HG03378 (cell line): ENCODE measurements at regions not wholly inside any gene's neighbourhood (a gene's known extent, or its start where the extent isn't known, plus 50 kb on each side); places are given as distances from the start of the nearest gene placed in this dataset.

Source experiments
- ATAC-seq: cut with Tn5 transposase; IDR thresholded peaks from one replicate; pipeline ENCODE4 v1.9.1; 2021; ENCODE audit warnings: mild to moderate bottlenecking, moderate library complexity; ENCODE audit not compliant: unreplicated experiment

DNA sequence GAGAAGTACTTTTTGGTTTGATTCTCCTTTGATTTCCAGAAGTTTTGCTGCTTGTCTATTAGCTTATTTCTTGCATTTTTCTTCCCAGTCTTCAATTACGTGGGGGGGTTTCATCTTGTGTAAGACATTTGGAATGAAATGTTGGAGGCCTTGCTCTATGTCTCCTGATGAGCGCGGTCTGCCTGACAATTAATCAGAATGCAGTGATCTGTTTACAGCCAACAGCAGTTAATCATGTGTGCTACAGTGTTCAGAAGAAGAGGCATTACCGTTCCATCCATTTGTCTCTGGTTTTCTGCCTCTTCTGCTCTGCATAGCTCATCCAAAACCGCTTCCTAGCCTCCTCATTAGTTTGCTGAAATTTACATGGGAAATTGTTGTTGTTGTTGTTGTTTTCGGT, 134.4 kb upstream of the ST6GAL2 start:
- ATAC-seq = no peak

GRCh38 chr2:107024269-107024668, 138.3 kb upstream of the ST6GAL2 start:
- ATAC-seq = no peak

GRCh38 chr2:107025291-107025857, 139.4 kb upstream of the ST6GAL2 start:
- no peak for ATAC-seq

GRCh38 chr2:107025869-107026380, 140.0 kb upstream of the ST6GAL2 start:
- no peak for ATAC-seq

DNA sequence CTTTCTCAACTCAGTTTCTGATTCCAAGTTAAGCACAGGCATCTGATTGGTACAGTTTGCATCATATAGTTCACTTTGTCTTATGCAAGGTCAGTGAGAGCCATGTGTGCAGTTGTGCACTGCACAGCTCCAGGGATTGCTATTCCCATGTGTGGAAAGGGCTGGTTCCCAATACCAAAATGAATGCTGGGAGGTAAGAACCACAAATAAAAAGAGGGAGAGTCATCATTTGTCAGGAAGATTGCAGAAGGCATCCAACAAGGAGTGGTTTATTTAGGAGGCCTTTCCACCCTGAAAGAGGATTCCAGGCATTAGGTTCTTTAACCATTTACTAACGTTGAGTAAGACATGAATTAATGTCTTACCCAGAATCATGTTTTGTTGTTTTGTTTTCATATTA, 141.2 kb upstream of the ST6GAL2 start:
- ATAC-seq = no peak

GRCh38 chr2:107027810-107028209, 141.8 kb upstream of the ST6GAL2 start:
- ATAC-seq = no peak

- ATAC-seq = no peak
Observed at GRCh38 chr2:107028661-107029060, 142.7 kb upstream of the ST6GAL2 start.

DNA sequence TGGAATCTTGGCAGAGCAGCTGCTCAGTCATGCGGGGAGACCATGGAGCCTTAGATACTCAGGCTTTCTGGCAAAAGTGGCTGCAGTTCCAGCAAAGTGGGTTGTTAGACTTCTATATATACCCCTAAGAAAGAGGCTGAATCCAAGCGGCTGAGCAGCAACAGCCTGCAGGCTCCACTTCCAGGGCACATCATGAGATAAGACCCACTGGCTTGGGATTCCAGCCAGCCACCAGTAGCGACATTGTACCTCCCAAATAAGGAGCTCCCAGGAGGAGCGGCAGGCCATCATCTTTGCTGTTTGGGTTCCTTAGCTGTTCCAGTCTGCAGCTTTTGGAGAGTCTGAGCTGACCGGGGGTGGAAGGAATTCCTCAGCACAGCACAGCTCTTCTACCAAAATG, 150.3 kb upstream of the ST6GAL2 start:
- ATAC-seq = no peak

- ATAC-seq = no peak
Observed at GRCh38 chr2:107062173-107062572, 176.2 kb upstream of the ST6GAL2 start.

DNA sequence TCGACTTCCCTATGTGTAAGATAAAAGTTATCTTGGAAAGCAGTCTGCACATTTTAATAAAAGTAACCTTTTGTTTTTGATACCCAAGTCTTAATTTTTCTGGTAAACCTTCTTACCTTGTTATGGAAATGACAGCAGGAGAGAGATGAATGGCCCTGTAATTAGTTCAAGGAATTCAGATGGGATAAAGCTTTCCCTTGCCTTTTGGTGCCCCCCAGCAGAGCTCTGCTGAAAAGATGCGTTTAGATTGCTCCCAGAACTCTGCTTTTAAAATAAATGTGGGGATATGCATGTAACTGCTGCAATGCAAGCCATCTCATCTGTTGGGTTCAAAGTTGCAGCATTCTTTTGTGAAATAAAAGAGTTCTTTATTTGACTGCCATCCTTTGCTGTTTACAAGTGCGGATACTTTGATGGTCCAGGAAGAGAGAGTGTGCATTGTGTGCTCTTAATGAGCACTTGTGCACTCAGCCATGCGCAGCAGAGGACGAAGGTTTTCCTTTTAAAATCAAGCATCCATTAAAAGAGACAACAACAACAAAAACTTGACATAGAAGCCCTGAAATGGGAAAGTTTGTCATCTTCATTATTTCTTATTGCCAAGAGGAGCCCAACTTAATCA, 176.7 kb upstream of the ST6GAL2 start:
- no peak for ATAC-seq

- ATAC-seq = no peak
Observed at GRCh38 chr2:107063228-107063627, 177.3 kb upstream of the ST6GAL2 start.

DNA sequence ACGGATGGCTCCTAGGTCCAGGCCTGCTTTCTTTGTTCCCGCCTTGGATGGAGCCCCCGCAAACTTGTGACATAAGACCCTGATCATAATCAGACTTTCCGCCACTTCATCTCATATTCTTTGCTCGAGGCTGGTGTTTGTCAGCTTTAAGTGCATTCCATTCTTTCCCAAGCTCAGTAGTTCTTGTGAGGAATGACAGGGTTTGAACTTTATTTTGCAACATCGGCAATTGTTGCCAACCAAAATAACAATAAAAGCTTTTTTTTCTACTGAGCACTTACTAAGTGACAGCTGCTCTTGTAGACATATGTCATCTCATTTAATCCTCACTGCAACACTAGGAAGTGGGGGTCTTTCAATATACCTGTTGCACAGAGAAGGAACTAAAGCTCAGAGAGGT, 178.8 kb upstream of the ST6GAL2 start:
- no peak for ATAC-seq

- ATAC-seq = no peak
Observed at GRCh38 chr2:107068069-107068916, 182.3 kb upstream of the ST6GAL2 start.

- ATAC-seq = no peak
Observed at GRCh38 chr2:107069890-107070289, 183.9 kb upstream of the ST6GAL2 start.

- no peak for ATAC-seq
Observed at GRCh38 chr2:107072150-107072940, 186.4 kb upstream of the ST6GAL2 start.

- no peak for ATAC-seq
Observed at GRCh38 chr2:107078584-107078983, 192.6 kb upstream of the ST6GAL2 start.

DNA sequence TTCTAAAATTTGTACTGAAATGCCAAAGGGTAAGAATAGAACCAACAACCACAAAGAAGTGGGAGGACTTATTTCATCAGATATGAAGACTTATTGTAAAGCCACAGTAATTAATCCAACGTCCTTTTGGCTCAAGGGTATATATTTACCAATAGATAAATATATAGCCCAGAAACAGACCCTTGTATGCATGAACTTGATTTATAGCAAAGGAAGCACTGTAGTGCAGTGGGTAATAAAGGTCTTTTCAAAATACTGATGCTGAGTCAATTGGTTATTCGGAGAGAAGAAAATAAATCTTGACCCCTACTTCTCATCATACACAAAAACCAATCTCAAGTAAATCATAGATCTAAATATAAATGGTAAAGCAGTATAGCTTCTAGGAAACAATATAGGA, 200.5 kb upstream of the ST6GAL2 start:
- ATAC-seq = no peak

DNA sequence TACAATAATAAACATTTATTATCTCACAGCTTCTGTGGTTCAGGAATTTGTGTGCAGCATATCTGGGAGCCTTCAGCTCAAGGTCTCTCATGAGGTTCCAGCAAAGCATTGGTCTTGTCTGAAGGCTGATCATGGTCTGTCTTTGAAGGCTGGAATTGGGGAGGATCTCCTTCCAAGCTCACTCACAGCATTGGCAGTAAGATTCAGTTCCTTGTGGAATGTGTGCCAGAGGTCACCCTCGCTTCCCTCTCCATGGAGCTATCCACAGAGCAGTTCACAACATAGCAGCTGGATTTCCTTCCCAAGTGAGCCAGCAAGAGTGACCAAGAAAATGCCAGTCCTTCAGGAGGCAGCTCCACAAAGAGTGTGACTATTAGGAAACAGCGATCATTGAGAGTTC, 202.2 kb upstream of the ST6GAL2 start:
- ATAC-seq = no peak

DNA sequence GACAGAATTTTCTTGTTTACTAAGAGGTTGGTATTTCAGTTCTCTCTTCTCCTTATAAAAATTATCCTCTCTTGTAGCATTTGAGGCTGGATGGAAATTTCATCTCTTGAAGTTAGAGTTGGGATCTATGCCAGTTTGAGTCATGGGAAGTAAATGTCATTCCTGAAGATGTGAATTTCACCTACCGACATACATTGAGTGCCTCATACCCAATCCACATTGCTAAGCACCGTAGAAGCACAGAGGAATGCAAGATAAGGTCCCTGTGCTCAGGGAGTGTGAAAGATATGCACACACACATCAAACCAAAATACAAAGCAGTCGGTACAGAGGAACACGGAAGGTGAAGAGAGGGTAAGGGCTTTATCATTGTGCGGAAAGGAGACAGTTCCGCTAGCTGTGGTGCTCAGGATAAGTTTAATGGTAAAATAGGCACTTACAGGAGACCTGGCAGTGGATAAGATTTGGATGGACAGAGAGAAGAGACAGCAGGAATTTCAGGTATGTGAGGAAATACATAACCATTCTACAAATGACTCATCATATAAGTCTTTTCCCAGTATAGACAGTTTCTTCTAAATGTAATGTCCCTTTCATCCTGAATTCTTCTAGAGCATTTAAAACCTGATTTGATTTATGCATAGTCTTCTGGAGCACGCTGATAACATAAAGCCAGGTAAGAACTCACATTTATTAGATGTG, 205.3 kb upstream of the ST6GAL2 start:
- no peak for ATAC-seq

DNA sequence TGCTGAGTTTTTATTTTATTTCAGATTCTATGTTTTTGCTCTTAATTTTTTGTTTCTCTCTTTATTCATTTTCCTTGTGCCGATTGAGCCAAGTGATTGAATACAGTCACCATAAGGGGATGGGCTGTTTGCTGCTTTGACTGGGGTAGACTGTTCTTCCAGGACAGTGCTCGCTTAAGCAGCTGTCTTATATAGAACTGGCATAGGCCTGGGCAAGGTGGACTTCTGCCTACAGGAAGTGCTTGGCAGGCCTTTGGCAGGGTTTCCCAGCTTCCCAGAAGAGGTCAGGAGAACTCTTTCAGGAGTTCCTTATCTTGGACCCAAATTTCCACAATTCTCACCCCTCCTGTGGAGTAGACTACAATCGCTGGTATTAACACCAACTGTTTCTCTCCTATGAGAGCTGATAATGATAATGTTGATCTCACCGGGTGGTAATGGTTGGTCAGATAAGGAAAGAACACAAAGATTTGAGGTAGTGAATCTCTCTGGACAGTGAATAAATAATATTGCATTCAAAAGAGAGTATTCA, 207.5 kb upstream of the ST6GAL2 start:
- no peak for ATAC-seq
